Neural progenitor cell (in vitro differentiated cells): ENCODE measurements at regions not wholly inside any gene's neighbourhood (a gene's known extent, or its start where the extent isn't known, plus 50 kb on each side); places are given as distances from the start of the nearest gene placed in this dataset.

Experiments
- CTCF ChIP-seq: fragments of 200-600 bp; sonication (generic); IDR thresholded peaks from 2 replicates; pipeline ENCODE4 v1.5.1; 2017; ENCODE audit warnings: antibody characterized with exemption, mild to moderate bottlenecking
- EZH2 ChIP-seq: fragments of 200-600 bp; sonication (generic); IDR thresholded peaks from 2 replicates; pipeline ENCODE4 v1.6.1; 2017; ENCODE audit warnings: antibody characterized with exemption, mild to moderate bottlenecking, moderate library complexity
- EZH2phosphoT487 ChIP-seq: fragments of 200-600 bp; sonication (generic); IDR thresholded peaks from 2 replicates; pipeline ENCODE4 v1.6.1; 2017; ENCODE audit warnings: antibody characterized with exemption

GRCh38 chr13:105262579-105262978 is 1272.9 kb downstream of the EFNB2 start:
- TF ChIP-seq CTCF = no peak
- TF ChIP-seq EZH2 = no peak
- no peak for TF ChIP-seq EZH2phosphoT487
